Panc1 (cell line): ENCODE measurements at regions not wholly inside any gene's neighbourhood (a gene's known extent, or its start where the extent isn't known, plus 50 kb on each side); places are given as distances from the start of the nearest gene placed in this dataset.

Source experiments
- ATAC-seq: fragments of 200-7000 bp; cut with Tn5 transposase; 2 replicates; pipeline ENCODE4 v1.9.1; 2020; ENCODE audit warnings: mild to moderate bottlenecking, moderate library complexity
- BruUV-seq: library from RNA; stranded (reverse); fragments of 400-500 nt; replicated peaks from 2 replicates; lab custom pipeline; 2021; lab: Mats Ljungman, UMichigan
- CTCF ChIA-PET: fragments of 300-600 bp; sonication (Branson Sonifier 250); formaldehyde crosslinking; loops from one replicate; lab custom pipeline; 2022; ENCODE audit warnings: antibody characterized with exemption; lab: Charles Lee
- POLR2A ChIA-PET: fragments of 300-600 bp; sonication (Branson Sonifier 250); formaldehyde crosslinking; loops from one replicate; lab custom pipeline; 2022; ENCODE audit warnings: antibody characterized with exemption; lab: Charles Lee
- DNase-seq: peaks from one replicate; pipeline ENCODE4 v3.0.0-alpha.2; 2010; ENCODE audit warnings: low read depth, low spot score
- H3K27ac ChIP-seq: 2 replicates; pipeline ENCODE4 v1.5.1; 2011; ENCODE audit warnings: mild to moderate bottlenecking, low read length, inconsistent platforms
- H3K27me3 ChIP-seq: fragments of 200-500 bp; sonication (Bioruptor generic); 2 replicates; pipeline ENCODE4 v1.6.0; 2014; ENCODE audit warnings: low read length, inconsistent platforms; ENCODE audit not compliant: control insufficient read depth, insufficient read depth
- H3K36me3 ChIP-seq: fragments of 200-500 bp; sonication (Bioruptor generic); 2 replicates; pipeline ENCODE4 v1.5.1; 2014; ENCODE audit warnings: inconsistent platforms, mild to moderate bottlenecking, low read length, moderate library complexity; ENCODE audit not compliant: control insufficient read depth, insufficient read depth
- H3K4me1 ChIP-seq: 2 replicates; pipeline ENCODE4 v1.5.1; 2011; ENCODE audit warnings: inconsistent platforms, mild to moderate bottlenecking, low read length, moderate library complexity; ENCODE audit not compliant: control insufficient read depth, insufficient read depth
- H3K4me3 ChIP-seq, 2 experiments: 2 replicates each; pipeline ENCODE4 v1.5.1; 2011 to 2012; ENCODE audit warnings: low read depth in 2 of 2, low read length in 2 of 2, mild to moderate bottlenecking in 2 of 2, inconsistent platforms in 1 of 2, moderate library complexity in 1 of 2
- H3K9me3 ChIP-seq: fragments of 200-500 bp; sonication (Bioruptor generic); 2 replicates; pipeline ENCODE4 v1.5.1; 2014; ENCODE audit warnings: low read depth, mild to moderate bottlenecking, inconsistent platforms, low read length, moderate library complexity; ENCODE audit not compliant: control insufficient read depth, insufficient read depth
- CTCF ChIP-seq: fragments of 450-650 bp; IDR thresholded peaks from 2 replicates; pipeline ENCODE4 v1.5.1; 2017; ENCODE audit warnings: mild to moderate bottlenecking
- POLR2AphosphoS5 ChIP-seq: IDR thresholded peaks from 2 replicates; pipeline ENCODE4 v1.6.1; 2012; ENCODE audit warnings: mild to moderate bottlenecking, low read depth, low read length, moderate library complexity
- SIN3A ChIP-seq: IDR thresholded peaks from 2 replicates; pipeline ENCODE4 v1.6.1; 2012; ENCODE audit warnings: low read depth, mild to moderate bottlenecking, low read length, moderate library complexity, borderline replicate concordance; ENCODE audit not compliant: insufficient read depth
- TCF7L2 ChIP-seq: IDR thresholded peaks from 2 replicates; pipeline ENCODE4 v1.6.1; 2011; ENCODE audit warnings: mild to moderate bottlenecking, low read depth, low read length, inconsistent platforms
- in situ Hi-C: cut with HindIII; loops from 2 replicates; pipeline ENCODE4 v1.10.0; 2016; ENCODE audit warnings: low sequenced_read_pairs, low pct_unique_long_range_greater_than_20kb
- intact Hi-C: fragments of 100-400 bp; cut with micrococcal nuclease; formaldehyde crosslinking; loops from one replicate; pipeline ENCODE4 v1.10.0; 2022; ENCODE audit not compliant: unreplicated experiment
- TF ChIP-seq, protein P1 (sequence below), 2 experiments: IDR thresholded peaks; 2 replicates each; pipeline ENCODE4 v1.6.1; 2011 to 2012; ENCODE audit warnings: low read depth in 2 of 2, control low read depth in 1 of 2, low read length in 1 of 2, mild to moderate bottlenecking in 1 of 2, moderate library complexity in 1 of 2; ENCODE audit not compliant: insufficient read depth in 1 of 2

- no peaks in the 10 kb centered on the region; the same call in 1 of the 2 replicates for H3K36me3 ChIP-seq
- no peaks in the 10 kb centered on the region for H3K27me3 ChIP-seq
- ChIA-PET CTCF (no interaction called here), POLR2A (no interaction called here)
- no peak for ATAC-seq
- H3K4me3 ChIP-seq, result no peak overlapping the region
- H3K9me3 ChIP-seq, result no peaks in the 10 kb centered on the region
- in situ Hi-C loops (no loop called here), intact Hi-C loops (no loop called here)
- no peak for DNase-seq
- TF ChIP-seq SIN3A (no peak), TCF7L2 (no peak), CTCF (no peak), POLR2AphosphoS5 (no peak)
- TF ChIP-seq, protein P1, sequence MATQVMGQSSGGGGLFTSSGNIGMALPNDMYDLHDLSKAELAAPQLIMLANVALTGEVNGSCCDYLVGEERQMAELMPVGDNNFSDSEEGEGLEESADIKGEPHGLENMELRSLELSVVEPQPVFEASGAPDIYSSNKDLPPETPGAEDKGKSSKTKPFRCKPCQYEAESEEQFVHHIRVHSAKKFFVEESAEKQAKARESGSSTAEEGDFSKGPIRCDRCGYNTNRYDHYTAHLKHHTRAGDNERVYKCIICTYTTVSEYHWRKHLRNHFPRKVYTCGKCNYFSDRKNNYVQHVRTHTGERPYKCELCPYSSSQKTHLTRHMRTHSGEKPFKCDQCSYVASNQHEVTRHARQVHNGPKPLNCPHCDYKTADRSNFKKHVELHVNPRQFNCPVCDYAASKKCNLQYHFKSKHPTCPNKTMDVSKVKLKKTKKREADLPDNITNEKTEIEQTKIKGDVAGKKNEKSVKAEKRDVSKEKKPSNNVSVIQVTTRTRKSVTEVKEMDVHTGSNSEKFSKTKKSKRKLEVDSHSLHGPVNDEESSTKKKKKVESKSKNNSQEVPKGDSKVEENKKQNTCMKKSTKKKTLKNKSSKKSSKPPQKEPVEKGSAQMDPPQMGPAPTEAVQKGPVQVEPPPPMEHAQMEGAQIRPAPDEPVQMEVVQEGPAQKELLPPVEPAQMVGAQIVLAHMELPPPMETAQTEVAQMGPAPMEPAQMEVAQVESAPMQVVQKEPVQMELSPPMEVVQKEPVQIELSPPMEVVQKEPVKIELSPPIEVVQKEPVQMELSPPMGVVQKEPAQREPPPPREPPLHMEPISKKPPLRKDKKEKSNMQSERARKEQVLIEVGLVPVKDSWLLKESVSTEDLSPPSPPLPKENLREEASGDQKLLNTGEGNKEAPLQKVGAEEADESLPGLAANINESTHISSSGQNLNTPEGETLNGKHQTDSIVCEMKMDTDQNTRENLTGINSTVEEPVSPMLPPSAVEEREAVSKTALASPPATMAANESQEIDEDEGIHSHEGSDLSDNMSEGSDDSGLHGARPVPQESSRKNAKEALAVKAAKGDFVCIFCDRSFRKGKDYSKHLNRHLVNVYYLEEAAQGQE (IDR thresholded peaks at IDR 0.05; ENCODE audit: insufficient read depth in 1 of 2, low read depth in 2 of 2, low read length in 1 of 2), result no peak
- H3K27ac ChIP-seq, result no peak overlapping the region
- no TSS peak for BruUV-seq
- no peaks in the 10 kb centered on the region for H3K4me1 ChIP-seq
These were observed 238.3 kb upstream of the NR2F2 start for GRCh38 chr15:96092186-96092585.

DNA sequence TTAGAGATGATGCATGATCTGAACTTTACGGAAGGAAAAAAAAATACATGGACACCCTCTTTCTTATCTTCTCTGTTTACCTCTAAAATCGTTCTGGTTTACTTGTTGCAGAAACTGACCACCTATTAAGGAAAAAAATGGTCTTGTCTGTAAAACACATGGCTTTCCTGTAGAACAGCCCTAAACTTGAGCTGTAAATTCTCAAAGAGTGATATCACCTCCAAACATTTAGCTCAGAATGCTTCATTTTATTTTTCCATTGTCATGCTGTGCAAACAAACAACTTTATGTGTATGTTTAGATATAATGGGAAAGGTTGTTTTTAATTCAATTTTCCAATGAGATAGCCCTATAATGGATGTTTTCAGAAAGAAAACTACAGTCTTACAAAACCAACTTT, 237.4 kb upstream of the NR2F2 start:
- intact Hi-C loops (no loop called here), in situ Hi-C loops (no loop called here)
- no peak overlapping the region for H3K27ac ChIP-seq
- ChIA-PET CTCF (interaction anchor here (0.7 kb wide), 1 partner anchor 43 kb away, joined by 3 read pairs; no protein-coding TSS in a partner anchor), POLR2A (no interaction called here)
- TF ChIP-seq TCF7L2, result no peak
- TF ChIP-seq POLR2AphosphoS5, result no peak
- TF ChIP-seq, protein P1 (IDR thresholded peaks at IDR 0.05; ENCODE audit: insufficient read depth in 1 of 2, low read depth in 2 of 2, low read length in 1 of 2), result no peak
- TF ChIP-seq CTCF, result no peak
- TF ChIP-seq SIN3A, result no peak
- no peaks in the 10 kb centered on the region for H3K9me3 ChIP-seq
- no peak overlapping the region for H3K4me3 ChIP-seq
- no peak for ATAC-seq
- no peaks in the 10 kb centered on the region; the same call in 1 of the 2 replicates for H3K36me3 ChIP-seq
- DNase-seq, result no peak
- no TSS peak for BruUV-seq
- H3K27me3 ChIP-seq, result no peaks in the 10 kb centered on the region
- H3K4me1 ChIP-seq, result no peaks in the 10 kb centered on the region
